ENCODE measurements at regions not wholly inside any gene's neighbourhood (a gene's known extent, or its start where the extent isn't known, plus 50 kb on each side); places are given as distances from the start of the nearest gene placed in this dataset.
A peak's percentile ranks its signal among the peaks of the same experiment; 100 is the strongest.
"Not testable (repeated sequence)": the region's sequence is repeated elsewhere in the genome, so short reads cannot be mapped to it uniquely, and the experiment has no call there.

- DNase-seq (ENCODE audit: low read depth) = no peak
These were observed 620.5 kb upstream of the GHITM start for GRCh38 chr10:83518779-83519178.

GRCh38 chr10:83520386-83520785 lies 618.9 kb upstream of the GHITM start:
- DNase-seq (ENCODE audit: low read depth) = not testable (repeated sequence)

DNA sequence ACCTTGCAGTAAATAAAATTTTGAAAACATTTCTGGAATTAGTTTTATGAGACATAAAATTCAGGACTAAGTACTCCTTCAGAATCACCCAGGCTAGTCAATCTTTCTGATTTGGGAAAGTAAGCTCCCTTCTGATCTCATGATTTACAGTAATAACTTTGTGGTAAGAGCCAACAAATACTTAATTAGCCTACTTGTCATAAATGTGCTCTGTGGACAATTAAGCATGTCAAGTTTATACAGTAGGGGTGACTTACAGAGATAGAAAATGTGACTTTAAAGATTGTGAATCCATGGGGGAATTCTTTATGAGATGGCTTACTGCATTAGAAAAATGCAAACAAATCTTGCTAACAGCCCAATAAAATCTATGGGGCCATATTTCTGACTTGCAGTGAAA lies 616.9 kb upstream of the GHITM start:
- no peak for DNase-seq (ENCODE audit: low read depth)

DNA sequence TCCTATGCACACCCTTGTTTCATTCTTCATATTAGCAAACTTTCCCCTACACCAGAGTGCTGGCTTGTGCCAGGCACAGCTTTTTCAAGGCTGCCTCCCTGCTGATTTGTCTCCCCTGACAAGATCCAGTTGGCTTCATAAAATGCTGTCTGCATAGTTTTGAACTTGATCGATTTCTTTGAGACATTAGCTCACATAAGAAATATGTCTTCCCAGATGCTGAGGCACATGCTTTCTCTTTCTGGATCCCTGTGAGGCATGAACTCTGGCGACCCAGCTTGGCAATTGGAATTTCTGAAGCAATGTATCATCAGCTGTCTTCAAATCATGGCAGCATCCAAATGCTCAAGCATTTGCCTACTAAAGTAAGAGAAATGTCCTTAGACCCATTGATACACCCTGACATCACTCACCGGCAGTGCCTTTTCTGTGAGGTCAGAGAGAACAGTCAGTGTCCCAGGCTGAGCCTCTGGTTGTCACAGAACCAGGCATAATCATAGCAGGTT lies 616.4 kb upstream of the GHITM start:
- DNase-seq (ENCODE audit: low read depth) = peak; percentile 86

GRCh38 chr10:83527934-83528333 lies 611.4 kb upstream of the GHITM start:
- no peak for DNase-seq (ENCODE audit: low read depth)

DNA sequence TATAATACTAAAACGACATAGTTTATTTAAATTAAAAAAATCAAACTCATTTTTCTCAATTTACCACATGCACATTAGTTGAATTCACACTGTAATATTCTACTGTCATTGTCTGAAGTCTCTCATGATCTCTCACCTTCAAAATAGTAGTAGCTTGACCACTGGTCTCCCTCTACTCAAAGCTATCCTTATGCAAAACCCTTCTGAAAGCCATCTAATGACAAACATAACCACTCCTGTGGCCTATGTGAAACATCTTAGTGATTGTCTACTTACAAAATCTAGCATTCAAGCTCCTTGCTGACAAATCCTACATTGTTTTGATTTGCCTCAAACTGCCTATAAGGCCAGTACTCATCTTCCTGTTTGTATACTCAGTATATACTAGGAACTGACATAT lies 606.0 kb upstream of the GHITM start:
- DNase-seq (ENCODE audit: low read depth) = no peak

DNA sequence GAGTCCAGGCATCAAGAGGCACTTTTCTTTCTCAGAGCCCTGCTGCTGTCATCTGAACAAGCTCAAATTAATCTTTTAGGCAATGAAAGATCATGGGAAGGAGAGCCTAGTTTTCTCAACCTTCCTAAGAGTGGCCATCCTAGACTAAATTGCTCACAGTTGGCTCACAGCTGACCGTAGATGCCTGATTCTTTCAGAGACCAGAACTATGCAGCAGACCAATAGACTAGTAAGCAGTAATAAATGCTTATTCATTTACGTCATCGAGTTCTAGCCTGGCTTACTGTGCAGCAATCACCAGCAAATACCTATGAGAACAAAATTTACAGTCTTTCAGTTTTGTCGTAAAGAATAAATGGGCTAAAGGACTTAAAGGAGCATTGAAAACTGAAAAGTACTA lies 602.9 kb upstream of the GHITM start:
- peak; percentile 76 for DNase-seq (ENCODE audit: low read depth)

GRCh38 chr10:83538047-83538446 lies 601.3 kb upstream of the GHITM start:
- DNase-seq (ENCODE audit: low read depth) = no peak

GRCh38 chr10:83539528-83540308 lies 599.6 kb upstream of the GHITM start:
- peak; percentile 75 for DNase-seq (ENCODE audit: low read depth)

GRCh38 chr10:83541046-83541445 lies 598.3 kb upstream of the GHITM start:
- DNase-seq (ENCODE audit: low read depth) = no peak

DNA sequence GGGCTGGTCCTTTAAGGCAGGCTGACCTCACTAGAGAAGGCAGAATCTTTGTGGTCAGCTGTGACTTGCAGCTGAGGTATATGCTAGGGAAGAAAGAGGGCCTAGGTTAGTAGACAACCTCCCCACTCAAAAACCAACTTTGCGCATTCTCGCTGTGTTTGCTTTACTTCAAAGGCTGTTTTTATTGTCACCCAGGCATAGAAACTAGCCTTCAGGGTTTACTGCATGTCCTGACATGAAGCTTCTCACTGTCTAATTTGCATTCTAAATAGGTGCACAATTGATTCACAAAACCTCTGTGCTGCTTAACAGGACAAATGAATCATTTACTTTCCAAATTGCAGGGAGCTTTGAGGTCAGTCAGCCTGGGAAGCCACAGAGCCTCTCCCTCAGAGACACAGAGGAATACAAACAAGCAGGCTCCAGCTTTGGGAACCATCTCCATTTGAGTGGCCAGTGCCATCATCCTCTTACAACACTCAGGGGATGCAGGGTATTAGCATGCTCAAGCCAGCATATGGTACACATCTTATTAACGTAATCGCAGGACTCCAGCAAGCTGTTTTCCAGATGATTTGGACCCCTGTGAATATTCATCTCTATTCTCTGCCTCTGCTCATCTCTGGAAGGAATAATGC lies 596.4 kb upstream of the GHITM start:
- DNase-seq (ENCODE audit: low read depth) = no peak

- DNase-seq (ENCODE audit: low read depth) = no peak
These were observed 595.4 kb upstream of the GHITM start for GRCh38 chr10:83543691-83544462.

- no peak for DNase-seq (ENCODE audit: low read depth)
These were observed 593.4 kb upstream of the GHITM start for GRCh38 chr10:83545901-83546391.

DNA sequence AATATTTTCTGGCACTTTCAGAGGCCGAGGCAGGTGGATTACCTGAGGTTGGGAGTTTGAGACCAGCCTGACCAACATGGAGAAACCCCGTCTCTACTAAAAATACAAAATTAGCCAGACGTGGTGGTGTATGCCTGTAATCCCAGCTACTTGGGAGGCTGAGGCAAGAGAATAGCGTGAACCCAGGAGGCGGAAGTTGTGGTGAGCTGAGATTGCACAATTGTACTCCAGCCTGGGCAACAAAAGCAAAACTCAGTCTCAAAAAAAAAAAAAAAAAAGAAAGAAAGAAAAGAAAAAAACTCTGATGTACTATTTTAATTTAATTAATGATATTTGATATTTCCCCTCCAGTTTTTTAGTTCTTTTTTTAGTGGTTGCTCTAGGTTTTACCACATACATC lies 588.1 kb upstream of the GHITM start:
- DNase-seq (ENCODE audit: low read depth) = not testable (repeated sequence)

DNA sequence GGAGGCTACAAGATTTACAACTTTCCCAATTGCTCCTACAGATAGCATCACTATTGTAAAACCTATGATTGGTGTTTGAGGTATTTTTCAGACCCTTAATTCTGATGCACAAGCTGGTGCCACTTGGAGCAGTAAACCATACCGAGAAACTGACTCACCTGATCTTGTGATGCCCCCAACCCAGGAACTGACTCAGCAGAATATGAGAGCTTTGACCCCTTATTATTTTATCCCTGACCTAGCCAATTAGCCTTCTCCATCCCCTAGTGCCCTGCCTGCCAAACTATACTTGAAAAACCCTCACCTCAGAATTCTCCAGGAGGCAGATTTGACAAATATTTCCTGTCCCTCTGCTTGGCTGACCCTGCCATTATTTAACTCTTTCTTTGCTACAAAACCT lies 585.9 kb upstream of the GHITM start:
- no peak for DNase-seq (ENCODE audit: low read depth)

DNA sequence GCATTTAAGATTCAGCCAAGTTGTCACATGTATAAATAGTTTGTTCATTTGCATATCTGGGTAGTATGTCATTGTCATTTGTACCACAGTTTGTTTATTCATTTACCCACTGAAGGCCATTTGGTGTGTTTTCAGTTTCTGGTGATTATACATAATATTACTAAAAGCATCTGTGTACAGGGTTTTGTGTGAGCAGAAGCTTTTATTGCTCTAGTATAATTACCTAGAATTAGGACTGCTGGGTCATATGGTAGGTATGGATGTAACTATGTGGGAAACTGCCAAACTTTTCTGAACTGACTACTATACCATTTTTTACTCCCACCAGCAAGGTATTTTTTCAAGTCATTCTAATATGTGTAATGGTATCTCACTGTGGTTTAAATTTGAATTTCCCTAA lies 584.0 kb upstream of the GHITM start:
- DNase-seq (ENCODE audit: low read depth) = no peak

- no peak for DNase-seq (ENCODE audit: low read depth)
These were observed 576.9 kb upstream of the GHITM start for GRCh38 chr10:83562381-83562780.

DNA sequence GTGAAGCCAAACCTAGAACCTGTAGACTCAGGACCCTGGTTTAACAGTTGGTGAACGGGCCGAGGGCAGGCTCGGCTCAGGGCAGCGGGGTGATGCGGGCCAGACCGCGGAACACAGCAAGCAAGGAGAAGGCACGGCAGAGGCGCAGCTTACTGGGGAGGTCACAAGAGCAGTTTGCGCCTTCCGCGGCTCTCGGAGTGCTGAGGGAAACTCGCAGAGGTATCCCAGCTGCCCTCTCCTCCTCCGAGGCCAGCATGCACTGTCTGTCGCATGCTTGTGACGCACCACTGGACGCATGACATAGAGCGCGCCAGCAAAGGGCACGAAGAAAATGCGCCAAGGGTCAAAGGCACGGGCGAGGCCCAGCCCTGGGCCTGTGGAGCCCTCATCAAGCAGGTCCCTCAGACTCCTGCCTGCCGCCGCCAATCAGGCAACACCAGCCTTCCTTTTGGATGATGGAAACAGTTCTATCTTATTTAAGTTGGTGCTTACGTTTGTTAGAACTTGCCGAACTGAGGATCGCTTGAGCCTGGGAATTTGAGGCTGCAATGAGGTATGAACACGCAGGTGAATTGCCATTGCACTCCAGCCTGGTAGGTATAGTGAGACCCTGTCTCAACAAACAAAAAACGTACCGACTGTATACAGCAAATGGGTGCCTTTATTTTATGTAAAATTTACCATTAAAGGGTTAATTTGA lies 574.3 kb upstream of the GHITM start:
- DNase-seq (ENCODE audit: low read depth) = no peak

DNA sequence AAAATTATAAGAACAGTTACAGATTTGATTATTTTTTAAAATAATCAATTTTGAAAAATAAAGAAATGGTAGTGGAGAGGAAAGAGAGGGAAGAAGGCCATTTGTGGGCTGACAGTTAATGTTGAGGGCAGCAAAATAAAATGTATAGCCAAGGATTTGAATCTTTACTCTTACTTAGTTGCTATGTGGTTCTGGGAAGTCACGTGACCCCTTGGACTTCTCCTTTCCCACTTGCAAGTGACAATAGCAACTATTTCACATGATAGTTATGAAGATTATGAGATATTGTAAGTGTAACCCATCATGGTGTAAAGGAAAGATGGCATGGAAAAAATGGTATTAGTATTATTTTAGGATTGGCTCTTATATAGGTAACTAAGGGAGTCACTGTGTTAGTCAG lies 567.3 kb upstream of the GHITM start:
- DNase-seq (ENCODE audit: low read depth) = no peak

- no peak for DNase-seq (ENCODE audit: low read depth)
These were observed 564.5 kb upstream of the GHITM start for GRCh38 chr10:83574770-83575169.

DNA sequence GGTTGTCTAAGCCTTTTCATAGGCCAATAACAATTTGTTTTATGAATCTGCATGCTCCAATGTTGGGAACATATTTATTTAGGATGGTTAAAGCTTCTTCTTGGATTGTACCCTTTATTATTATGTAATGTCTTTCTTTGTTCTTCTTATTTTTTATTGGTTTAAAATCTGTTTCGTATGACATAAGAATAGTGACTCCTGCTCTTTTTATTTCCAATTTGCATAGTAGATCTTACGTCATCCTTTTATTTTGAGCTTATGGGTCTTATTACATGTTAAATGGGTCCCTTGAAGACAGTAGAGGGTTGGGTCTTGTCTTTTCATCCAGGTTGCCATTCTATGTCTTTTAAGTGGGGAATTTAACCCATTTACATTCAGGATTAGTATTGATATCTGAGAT lies 561.9 kb upstream of the GHITM start:
- DNase-seq (ENCODE audit: low read depth) = no peak

DNA sequence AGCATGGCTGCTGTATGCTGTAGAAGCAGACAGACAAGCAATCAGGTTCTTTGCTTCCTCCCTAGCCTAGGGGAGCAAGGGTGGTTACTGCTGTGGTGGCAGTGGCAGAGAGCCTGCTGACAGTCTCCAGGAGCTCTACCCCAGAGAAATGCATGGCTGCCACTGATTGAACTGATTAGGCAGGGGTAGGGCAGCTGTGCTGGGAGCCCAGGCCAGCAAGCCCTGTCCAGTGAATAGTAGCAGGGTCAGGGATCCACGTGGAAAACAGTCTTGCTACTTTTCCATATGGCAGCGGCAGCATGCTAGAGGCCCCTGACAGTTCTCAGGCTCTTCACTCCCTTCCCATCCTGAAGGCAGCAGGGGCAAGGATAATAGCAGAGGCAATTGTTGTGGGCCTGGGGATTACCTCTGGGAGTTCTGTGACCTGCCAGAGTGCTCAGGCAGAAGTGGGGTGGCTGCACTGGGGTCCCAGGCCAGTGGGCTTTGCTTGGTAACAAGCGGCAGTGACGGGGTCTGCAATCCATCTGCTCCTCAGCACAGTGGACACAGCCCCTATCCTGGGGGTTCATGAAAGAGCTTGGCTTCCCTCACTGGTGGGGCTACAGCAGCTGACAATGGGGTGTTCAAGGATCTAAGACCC lies 558.8 kb upstream of the GHITM start:
- no peak for DNase-seq (ENCODE audit: low read depth)

All from GM04504 (cell line).